ENCODE measurements at regions not wholly inside any gene's neighbourhood (a gene's known extent, or its start where the extent isn't known, plus 50 kb on each side); places are given as distances from the start of the nearest gene placed in this dataset.

DNA sequence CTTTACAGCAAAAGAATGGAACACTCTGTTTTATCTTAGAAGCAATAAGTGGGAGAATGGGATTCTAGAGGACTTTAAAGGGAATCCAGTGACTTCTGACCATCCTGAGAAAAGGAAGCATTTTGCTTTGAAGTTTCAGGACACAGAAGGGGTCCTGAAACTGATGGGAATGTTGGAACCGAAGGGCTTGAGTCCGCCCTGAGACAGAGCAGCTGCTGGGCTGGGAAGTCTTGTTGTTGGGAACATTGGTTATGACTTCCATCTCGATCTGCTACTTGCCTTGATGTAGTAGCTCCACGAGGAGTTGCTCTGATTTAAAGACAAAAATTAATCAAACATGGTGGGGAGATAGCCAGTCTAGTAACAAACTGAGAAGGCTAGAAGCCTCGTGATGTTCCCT, 177.6 kb downstream of the JCAD start:
- TF ChIP-seq, protein P1, sequence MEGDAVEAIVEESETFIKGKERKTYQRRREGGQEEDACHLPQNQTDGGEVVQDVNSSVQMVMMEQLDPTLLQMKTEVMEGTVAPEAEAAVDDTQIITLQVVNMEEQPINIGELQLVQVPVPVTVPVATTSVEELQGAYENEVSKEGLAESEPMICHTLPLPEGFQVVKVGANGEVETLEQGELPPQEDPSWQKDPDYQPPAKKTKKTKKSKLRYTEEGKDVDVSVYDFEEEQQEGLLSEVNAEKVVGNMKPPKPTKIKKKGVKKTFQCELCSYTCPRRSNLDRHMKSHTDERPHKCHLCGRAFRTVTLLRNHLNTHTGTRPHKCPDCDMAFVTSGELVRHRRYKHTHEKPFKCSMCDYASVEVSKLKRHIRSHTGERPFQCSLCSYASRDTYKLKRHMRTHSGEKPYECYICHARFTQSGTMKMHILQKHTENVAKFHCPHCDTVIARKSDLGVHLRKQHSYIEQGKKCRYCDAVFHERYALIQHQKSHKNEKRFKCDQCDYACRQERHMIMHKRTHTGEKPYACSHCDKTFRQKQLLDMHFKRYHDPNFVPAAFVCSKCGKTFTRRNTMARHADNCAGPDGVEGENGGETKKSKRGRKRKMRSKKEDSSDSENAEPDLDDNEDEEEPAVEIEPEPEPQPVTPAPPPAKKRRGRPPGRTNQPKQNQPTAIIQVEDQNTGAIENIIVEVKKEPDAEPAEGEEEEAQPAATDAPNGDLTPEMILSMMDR (IDR thresholded peaks at IDR 0.05; ENCODE audit: low read depth, low read length): no peak
- Histone ChIP-seq H3K4me1 (no peaks in the 10 kb centered on the region), H3K36me3 (no peaks in the 10 kb centered on the region), H3K27me3 (no peaks in the 10 kb centered on the region), H3K9me3 (no peaks in the 10 kb centered on the region), H3K4me3 (ENCODE audit: low read depth, low read length) (no peak overlapping the region)
- no peak for DNase-seq

DNA sequence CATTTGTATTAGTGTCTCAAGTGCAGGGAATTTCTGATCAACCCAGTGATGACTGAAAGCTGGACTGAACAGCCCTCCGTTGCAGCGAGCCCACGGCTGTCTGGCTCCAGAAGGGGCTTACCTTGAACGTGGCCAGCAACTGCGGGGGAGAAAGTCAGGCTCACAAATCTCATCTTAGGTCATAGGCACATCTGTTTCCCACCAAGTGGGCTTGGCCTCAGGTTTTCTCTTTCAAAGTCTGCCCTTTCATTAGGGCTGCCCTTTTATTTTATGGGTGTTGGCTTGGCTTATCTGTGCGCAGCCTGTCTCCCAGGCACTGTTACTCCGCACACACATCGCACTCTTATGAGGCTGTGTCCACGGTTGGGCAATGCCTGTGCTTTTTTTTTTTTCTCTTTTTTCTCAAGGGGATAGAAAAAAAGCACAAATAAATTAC, 178.0 kb downstream of the JCAD start:
- Histone ChIP-seq H3K36me3 (no peaks in the 10 kb centered on the region), H3K4me1 (no peaks in the 10 kb centered on the region), H3K27me3 (no peaks in the 10 kb centered on the region), H3K4me3 (ENCODE audit: low read depth, low read length) (no peak overlapping the region), H3K9me3 (no peaks in the 10 kb centered on the region)
- TF ChIP-seq, protein P1 (IDR thresholded peaks at IDR 0.05; ENCODE audit: low read depth, low read length): no peak
- no peak for DNase-seq

DNA sequence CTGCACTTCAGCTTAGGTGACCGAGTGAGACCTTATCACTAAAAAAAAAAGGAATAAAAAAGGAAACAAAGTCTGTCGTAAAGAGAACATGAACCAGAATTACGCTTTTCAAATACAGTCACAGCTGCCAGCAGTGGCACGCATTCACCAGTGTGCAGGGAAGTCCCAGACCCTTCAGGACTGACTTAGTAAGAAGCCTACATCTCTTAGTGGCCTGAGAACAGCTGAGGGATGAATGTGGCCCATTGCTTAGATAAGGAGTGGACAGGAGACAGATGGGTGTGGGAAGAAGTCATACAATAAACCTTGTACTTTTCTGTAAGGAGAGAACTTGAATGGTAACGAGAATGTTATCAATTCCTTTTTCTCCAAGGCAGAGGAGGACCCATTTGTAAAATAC, 178.5 kb downstream of the JCAD start:
- Histone ChIP-seq H3K4me1 (no peaks in the 10 kb centered on the region), H3K9me3 (no peaks in the 10 kb centered on the region), H3K4me3 (ENCODE audit: low read depth, low read length) (no peak overlapping the region), H3K36me3 (no peaks in the 10 kb centered on the region), H3K27me3 (no peaks in the 10 kb centered on the region)
- TF ChIP-seq, protein P1 (IDR thresholded peaks at IDR 0.05; ENCODE audit: low read depth, low read length): no peak
- DNase-seq: no peak

DNA sequence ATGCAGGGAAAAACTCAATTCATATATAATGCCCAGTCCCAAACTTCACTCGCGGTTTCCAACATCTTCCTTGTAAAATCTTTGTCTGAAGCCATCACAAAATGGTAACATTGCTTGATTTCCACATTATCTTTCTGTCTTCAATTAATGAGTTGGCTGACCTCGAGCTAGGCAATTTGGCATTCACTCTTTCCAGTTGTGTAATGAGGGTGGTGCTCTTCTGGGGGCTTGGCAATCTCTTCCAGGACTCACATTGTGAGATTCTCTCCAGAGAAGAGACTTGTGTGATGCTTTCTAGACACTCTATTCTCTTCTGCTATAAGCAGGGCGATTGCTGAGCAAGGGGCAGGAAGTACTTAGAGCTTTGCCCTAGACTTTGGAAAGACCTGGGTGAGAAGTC, 179.5 kb downstream of the JCAD start:
- TF ChIP-seq, protein P1 (IDR thresholded peaks at IDR 0.05; ENCODE audit: low read depth, low read length): no peak

DNA sequence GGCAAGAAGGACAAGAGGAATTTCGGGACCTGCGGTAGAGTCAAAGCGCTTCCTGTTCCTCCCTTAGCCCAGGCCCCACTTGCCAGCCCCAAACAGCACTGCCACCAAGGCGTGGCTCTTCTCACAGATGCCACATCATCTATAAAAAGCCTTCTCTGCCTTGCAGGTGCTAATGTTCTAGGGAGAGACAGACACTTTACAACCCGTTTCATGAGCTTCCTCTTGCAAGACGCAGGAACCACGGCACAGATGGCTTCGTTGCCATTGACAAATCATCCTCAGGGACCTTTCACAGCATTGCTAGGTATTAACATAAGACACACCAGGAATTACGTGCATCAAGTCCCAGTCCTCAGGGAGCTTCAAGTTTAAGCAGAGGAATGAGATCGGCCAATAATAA, 180.9 kb downstream of the JCAD start:
- no peaks in the 10 kb centered on the region; the same call in 1 of the 2 replicates for H3K4me1 ChIP-seq
- TF ChIP-seq, protein P1 (IDR thresholded peaks at IDR 0.05; ENCODE audit: low read depth, low read length): no peak
- no peaks in the 10 kb centered on the region for H3K27me3 ChIP-seq
- no peak for DNase-seq
- no peak overlapping the region for H3K4me3 ChIP-seq (ENCODE audit: low read depth, low read length)
- H3K9me3 ChIP-seq: no peaks in the 10 kb centered on the region
- no peaks in the 10 kb centered on the region for H3K36me3 ChIP-seq

More for the DNA sequence above, 179.5 kb downstream of the JCAD start:
- Histone ChIP-seq H3K27me3 (no peaks in the 10 kb centered on the region), H3K36me3 (no peaks in the 10 kb centered on the region), H3K4me3 (ENCODE audit: low read depth, low read length) (no peak overlapping the region), H3K9me3 (no peaks in the 10 kb centered on the region), H3K4me1 (no peaks in the 10 kb centered on the region; the same call in 1 of the 2 replicates)
- no peak for DNase-seq

DNA sequence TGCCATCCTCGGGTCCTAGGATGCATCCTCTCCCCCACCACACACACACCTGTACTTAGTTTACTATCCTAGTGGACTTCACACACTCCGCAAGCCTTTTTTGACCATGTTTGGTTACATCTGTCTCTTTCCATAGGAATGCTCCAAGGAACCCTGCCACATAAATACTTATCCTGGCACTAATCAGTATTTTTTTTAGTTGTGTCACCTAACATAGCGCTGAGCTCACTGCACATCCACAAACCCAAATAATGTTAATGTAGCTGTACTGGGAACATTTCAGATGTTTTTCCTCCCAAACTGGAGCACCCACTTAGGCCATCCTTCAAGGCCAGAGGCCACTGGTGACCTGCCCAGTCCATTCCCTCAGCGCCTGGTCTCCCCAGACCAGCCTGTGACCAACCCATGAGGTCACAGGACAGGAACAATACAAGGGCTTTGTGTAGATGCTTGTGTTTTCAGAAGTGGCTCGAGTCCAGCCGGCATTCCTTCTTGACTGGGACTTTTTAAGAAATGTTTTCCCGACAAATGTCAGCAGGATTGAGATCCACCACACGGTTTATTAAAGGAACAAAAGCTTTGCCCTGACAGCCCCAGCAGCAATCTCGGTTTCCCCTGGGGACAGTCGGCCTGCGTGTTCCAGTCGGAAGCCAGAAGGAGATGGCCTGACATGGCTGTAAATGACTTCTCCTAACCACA, 181.4 kb downstream of the JCAD start:
- Histone ChIP-seq H3K36me3 (no peaks in the 10 kb centered on the region), H3K4me3 (ENCODE audit: low read depth, low read length) (no peak overlapping the region), H3K4me1 (no peaks in the 10 kb centered on the region; the same call in 1 of the 2 replicates), H3K9me3 (no peaks in the 10 kb centered on the region), H3K27me3 (no peaks in the 10 kb centered on the region)
- DNase-seq: no peak
- TF ChIP-seq, protein P1 (IDR thresholded peaks at IDR 0.05; ENCODE audit: low read depth, low read length): no peak
